ENCODE measurements at regions not wholly inside any gene's neighbourhood (a gene's known extent, or its start where the extent isn't known, plus 50 kb on each side); places are given as distances from the start of the nearest gene placed in this dataset.

- no peak for DNase-seq (ENCODE audit: low spot score in 2 of 2)
- no peaks in the 10 kb centered on the region for H3K27me3 ChIP-seq (ENCODE audit: low read depth)
- no peaks in the 10 kb centered on the region for H3K9me3 ChIP-seq
- no peak overlapping the region for H3K4me3 ChIP-seq
- H3K36me3 ChIP-seq (replicated peaks) = no peaks in the 10 kb centered on the region
- in situ Hi-C loops (cut with MboI; ENCODE audit: low sequenced_read_pairs) = no loop called here
- no peaks in the 10 kb centered on the region for H3K4me1 ChIP-seq
Measured at GRCh38 chr19:32017176-32017953, 328.0 kb upstream of the ZNF507 start.

GRCh38 chr19:32018014-32018413, 327.4 kb upstream of the ZNF507 start:
- no peak overlapping the region for H3K4me3 ChIP-seq
- no peaks in the 10 kb centered on the region for H3K27me3 ChIP-seq (ENCODE audit: low read depth)
- H3K9me3 ChIP-seq = no peaks in the 10 kb centered on the region
- H3K36me3 ChIP-seq (replicated peaks) = no peaks in the 10 kb centered on the region
- DNase-seq (ENCODE audit: low spot score in 2 of 2) = no peak
- H3K4me1 ChIP-seq = no peaks in the 10 kb centered on the region
- in situ Hi-C loops (cut with MboI; ENCODE audit: low sequenced_read_pairs) = no loop called here

GRCh38 chr19:32020538-32020937, 324.9 kb upstream of the ZNF507 start:
- in situ Hi-C loops (cut with MboI; ENCODE audit: low sequenced_read_pairs) = no loop called here
- no peaks in the 10 kb centered on the region for H3K4me1 ChIP-seq
- DNase-seq (ENCODE audit: low spot score in 2 of 2) = no peak
- H3K27me3 ChIP-seq (ENCODE audit: low read depth) = no peaks in the 10 kb centered on the region
- no peaks in the 10 kb centered on the region for H3K9me3 ChIP-seq
- no peak overlapping the region for H3K4me3 ChIP-seq
- H3K36me3 ChIP-seq (replicated peaks) = no peaks in the 10 kb centered on the region

GRCh38 chr19:32022044-32022640, 323.3 kb upstream of the ZNF507 start:
- no peaks in the 10 kb centered on the region for H3K4me1 ChIP-seq
- in situ Hi-C loops (cut with MboI; ENCODE audit: low sequenced_read_pairs) = no loop called here
- no peak overlapping the region for H3K4me3 ChIP-seq
- H3K9me3 ChIP-seq = no peaks in the 10 kb centered on the region
- no peaks in the 10 kb centered on the region for H3K27me3 ChIP-seq (ENCODE audit: low read depth)
- H3K36me3 ChIP-seq (replicated peaks) = no peaks in the 10 kb centered on the region
- no peak for DNase-seq (ENCODE audit: low spot score in 2 of 2)

GRCh38 chr19:32022731-32023563, 322.5 kb upstream of the ZNF507 start:
- Histone ChIP-seq H3K27me3 (ENCODE audit: low read depth) (no peaks in the 10 kb centered on the region), H3K4me1 (no peaks in the 10 kb centered on the region), H3K4me3 (no peak overlapping the region), H3K9me3 (no peaks in the 10 kb centered on the region), H3K36me3 (replicated peaks) (no peaks in the 10 kb centered on the region)
- DNase-seq (ENCODE audit: low spot score in 2 of 2) = no peak
- in situ Hi-C loops (cut with MboI; ENCODE audit: low sequenced_read_pairs) = no loop called here

- Histone ChIP-seq H3K9me3 (no peaks in the 10 kb centered on the region), H3K4me3 (no peak overlapping the region), H3K36me3 (replicated peaks) (no peaks in the 10 kb centered on the region), H3K4me1 (no peaks in the 10 kb centered on the region), H3K27me3 (ENCODE audit: low read depth) (no peaks in the 10 kb centered on the region)
- in situ Hi-C loops (cut with MboI; ENCODE audit: low sequenced_read_pairs) = no loop called here
- no peak for DNase-seq (ENCODE audit: low spot score in 2 of 2)
Measured at GRCh38 chr19:32023564-32023832, 321.9 kb upstream of the ZNF507 start.

GRCh38 chr19:32029235-32029634, 316.2 kb upstream of the ZNF507 start:
- in situ Hi-C loops (cut with MboI; ENCODE audit: low sequenced_read_pairs) = loop anchor here (25.0 kb wide), 1 partner anchor 1342 kb away; no protein-coding TSS in a partner anchor
- H3K9me3 ChIP-seq = no peaks in the 10 kb centered on the region

GRCh38 chr19:32032561-32032960, 312.8 kb upstream of the ZNF507 start:
- Histone ChIP-seq H3K27me3 (ENCODE audit: low read depth) (no peaks in the 10 kb centered on the region), H3K4me3 (no peak overlapping the region), H3K9me3 (no peaks in the 10 kb centered on the region), H3K36me3 (replicated peaks) (no peaks in the 10 kb centered on the region), H3K4me1 (no peaks in the 10 kb centered on the region)
- in situ Hi-C loops (cut with MboI; ENCODE audit: low sequenced_read_pairs) = loop anchor here (25.0 kb wide), 1 partner anchor 1345 kb away; no protein-coding TSS in a partner anchor
- DNase-seq (ENCODE audit: low spot score in 2 of 2) = no peak

More at GRCh38 chr19:32029235-32029634, 316.2 kb upstream of the ZNF507 start:
- no peak overlapping the region for H3K4me3 ChIP-seq
- H3K27me3 ChIP-seq (ENCODE audit: low read depth) = no peaks in the 10 kb centered on the region
- no peaks in the 10 kb centered on the region for H3K36me3 ChIP-seq (replicated peaks)
- DNase-seq (ENCODE audit: low spot score in 2 of 2) = no peak
- H3K4me1 ChIP-seq = no peaks in the 10 kb centered on the region

- no peak for DNase-seq (ENCODE audit: low spot score in 2 of 2)
- Histone ChIP-seq H3K27me3 (ENCODE audit: low read depth) (peaks cover 19% of the 10 kb centered on the region), H3K4me1 (no peaks in the 10 kb centered on the region), H3K36me3 (replicated peaks) (no peaks in the 10 kb centered on the region), H3K4me3 (no peak overlapping the region), H3K9me3 (no peaks in the 10 kb centered on the region)
- in situ Hi-C loops (cut with MboI; ENCODE audit: low sequenced_read_pairs) = loop anchor here (25.0 kb wide), 1 partner anchor 1348 kb away; no protein-coding TSS in a partner anchor
Measured at GRCh38 chr19:32035626-32036025, 309.8 kb upstream of the ZNF507 start.

- peaks cover 29% of the 10 kb centered on the region for H3K27me3 ChIP-seq (ENCODE audit: low read depth)
- no peaks in the 10 kb centered on the region for H3K4me1 ChIP-seq
- no peak for DNase-seq (ENCODE audit: low spot score in 2 of 2)
- no peak overlapping the region for H3K4me3 ChIP-seq
- no peaks in the 10 kb centered on the region for H3K9me3 ChIP-seq
- no peaks in the 10 kb centered on the region for H3K36me3 ChIP-seq (replicated peaks)
- in situ Hi-C loops (cut with MboI; ENCODE audit: low sequenced_read_pairs) = loop anchor here (25.0 kb wide), 1 partner anchor 1351 kb away; no protein-coding TSS in a partner anchor
Measured at GRCh38 chr19:32038021-32038920, 307.1 kb upstream of the ZNF507 start.

GRCh38 chr19:32038961-32039360, 306.4 kb upstream of the ZNF507 start:
- H3K4me1 ChIP-seq = no peaks in the 10 kb centered on the region
- in situ Hi-C loops (cut with MboI; ENCODE audit: low sequenced_read_pairs) = loop anchor here (25.0 kb wide), 1 partner anchor 1352 kb away; no protein-coding TSS in a partner anchor

GRCh38 chr19:32039440-32039839, 306.0 kb upstream of the ZNF507 start:
- H3K27me3 ChIP-seq (ENCODE audit: low read depth) = peaks cover 31% of the 10 kb centered on the region
- in situ Hi-C loops (cut with MboI; ENCODE audit: low sequenced_read_pairs) = loop anchor here (25.0 kb wide), 1 partner anchor 1352 kb away; no protein-coding TSS in a partner anchor

More at GRCh38 chr19:32038961-32039360, 306.4 kb upstream of the ZNF507 start:
- Histone ChIP-seq H3K27me3 (ENCODE audit: low read depth) (peaks cover 31% of the 10 kb centered on the region), H3K36me3 (replicated peaks) (no peaks in the 10 kb centered on the region), H3K9me3 (no peaks in the 10 kb centered on the region), H3K4me3 (no peak overlapping the region)
- no peak for DNase-seq (ENCODE audit: low spot score in 2 of 2)

GRCh38 chr19:32040236-32040635, 305.2 kb upstream of the ZNF507 start:
- Histone ChIP-seq H3K36me3 (replicated peaks) (no peaks in the 10 kb centered on the region), H3K4me1 (no peaks in the 10 kb centered on the region), H3K27me3 (ENCODE audit: low read depth) (peaks cover 31% of the 10 kb centered on the region), H3K4me3 (no peak overlapping the region), H3K9me3 (no peaks in the 10 kb centered on the region)
- no peak for DNase-seq (ENCODE audit: low spot score in 2 of 2)
- in situ Hi-C loops (cut with MboI; ENCODE audit: low sequenced_read_pairs) = loop anchor here (25.0 kb wide), 1 partner anchor 1353 kb away; no protein-coding TSS in a partner anchor

More at GRCh38 chr19:32039440-32039839, 306.0 kb upstream of the ZNF507 start:
- Histone ChIP-seq H3K9me3 (no peaks in the 10 kb centered on the region), H3K36me3 (replicated peaks) (no peaks in the 10 kb centered on the region), H3K4me3 (no peak overlapping the region), H3K4me1 (no peaks in the 10 kb centered on the region)
- no peak for DNase-seq (ENCODE audit: low spot score in 2 of 2)
